Mesendoderm (in vitro differentiated cells): ENCODE measurements at regions not wholly inside any gene's neighbourhood (a gene's known extent, or its start where the extent isn't known, plus 50 kb on each side); places are given as distances from the start of the nearest gene placed in this dataset.

ENCODE experiments used
- DNase-seq: peaks from one replicate; pipeline ENCODE4 v3.0.0; 2013
- H2AK5ac ChIP-seq: 2 replicates; pipeline ENCODE4 v1.6.1; 2013; ENCODE audit warnings: low read length, inconsistent platforms
- H2BK120ac ChIP-seq: 2 replicates; pipeline ENCODE4 v1.6.1; 2013; ENCODE audit warnings: low read depth, mild to moderate bottlenecking, low read length, moderate library complexity, mixed read lengths
- H2BK15ac ChIP-seq: replicated peaks from 2 replicates; pipeline ENCODE4 v1.6.1; 2013; ENCODE audit warnings: low read depth, mild to moderate bottlenecking, moderate library complexity
- H2BK5ac ChIP-seq: 2 replicates; pipeline ENCODE4 v1.6.1; 2013; ENCODE audit warnings: low read length, inconsistent platforms
- H3K18ac ChIP-seq: 2 replicates; pipeline ENCODE4 v1.6.1; 2013; ENCODE audit warnings: mild to moderate bottlenecking, low read length, mixed read lengths
- H3K23ac ChIP-seq: one replicate; pipeline ENCODE4 v1.6.1; 2013; ENCODE audit warnings: low read length
- H3K27ac ChIP-seq: 2 replicates; pipeline ENCODE4 v1.5.1; 2013; ENCODE audit warnings: low read depth, mild to moderate bottlenecking, inconsistent platforms, low read length, moderate library complexity
- H3K27me3 ChIP-seq: 2 replicates; pipeline ENCODE4 v1.6.1; 2013; ENCODE audit warnings: low read length, control low read depth, mild to moderate bottlenecking, inconsistent platforms; ENCODE audit not compliant: insufficient read depth, poor library complexity
- H3K36me3 ChIP-seq: 2 replicates; pipeline ENCODE4 v1.6.1; 2013; ENCODE audit warnings: low read length, inconsistent platforms; ENCODE audit not compliant: control insufficient read depth, insufficient read depth
- H3K4ac ChIP-seq: one replicate; pipeline ENCODE4 v1.6.1; 2013; ENCODE audit warnings: low read depth, mild to moderate bottlenecking, low read length, moderate library complexity
- H3K4me1 ChIP-seq: 2 replicates; pipeline ENCODE4 v1.6.1; 2013; ENCODE audit warnings: low read depth, low read length, inconsistent platforms; ENCODE audit not compliant: control insufficient read depth
- H3K4me2 ChIP-seq: 2 replicates; pipeline ENCODE4 v1.6.1; 2013; ENCODE audit warnings: low read length
- H3K4me3 ChIP-seq: 2 replicates; pipeline ENCODE4 v1.5.1; 2013; ENCODE audit warnings: mild to moderate bottlenecking, low read length
- H3K56ac ChIP-seq: one replicate; pipeline ENCODE4 v1.6.1; 2013; ENCODE audit warnings: low read length
- H3K79me1 ChIP-seq: 2 replicates; pipeline ENCODE4 v1.6.1; 2013; ENCODE audit warnings: low read length, inconsistent platforms
- H3K79me2 ChIP-seq: 2 replicates; pipeline ENCODE4 v1.6.1; 2013; ENCODE audit warnings: mild to moderate bottlenecking, low read length; ENCODE audit not compliant: control insufficient read depth, insufficient read depth
- H3K9ac ChIP-seq: 2 replicates; pipeline ENCODE4 v1.6.1; 2013; ENCODE audit warnings: low read length, inconsistent platforms
- H4K5ac ChIP-seq: one replicate; pipeline ENCODE4 v1.6.1; 2013; ENCODE audit warnings: low read length
- H4K8ac ChIP-seq: one replicate; pipeline ENCODE4 v1.6.1; 2013; ENCODE audit warnings: low read depth, mild to moderate bottlenecking, control low read depth, low read length, moderate library complexity
- WGBS: extraction: QIAGEN DNeasy Blood & Tissue Kit; methylation state at CpG from one replicate; pipeline ENCODE4 v1.1.7; 2013; ENCODE audit warnings: low lambda C conversion rate, missing lambda C conversion rate; ENCODE audit not compliant: insufficient coverage; ENCODE audit errors: extremely low coverage; 5-methylcytosine and 5-hydroxymethylcytosine counted together

DNA sequence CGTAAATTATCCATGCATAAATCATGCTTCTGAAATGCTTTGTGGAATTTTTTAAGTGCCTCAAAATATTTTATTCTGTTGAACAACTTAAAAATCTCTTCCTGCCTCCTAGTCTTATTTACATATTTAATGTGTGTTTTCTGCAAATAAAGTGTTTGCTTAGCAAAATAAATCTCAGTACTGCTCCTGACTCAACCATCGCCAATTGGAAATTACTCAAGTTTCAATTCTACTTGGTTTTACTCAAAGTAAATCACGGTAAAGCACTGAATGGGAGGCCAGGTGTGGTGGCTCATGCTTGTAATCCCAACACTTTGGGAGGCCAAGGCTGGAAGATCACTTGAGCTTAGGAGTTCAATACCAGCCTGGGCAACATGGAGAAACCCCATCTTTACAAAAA lies 152.2 kb upstream of the NR5A2 start:
- Histone ChIP-seq H3K79me2 (no peaks in the 10 kb centered on the region), H2AK5ac (no peak overlapping the region), H3K4me1 (no peaks in the 10 kb centered on the region), H3K56ac (no peak overlapping the region), H3K79me1 (no peaks in the 10 kb centered on the region), H2BK120ac (no peak overlapping the region), H4K8ac (no peak overlapping the region), H3K9ac (no peak overlapping the region), H2BK15ac (no peak overlapping the region), H2BK5ac (no peak overlapping the region), H3K4me3 (no peak overlapping the region), H3K36me3 (no peaks in the 10 kb centered on the region), H4K5ac (no peak overlapping the region), H3K27me3 (no peaks in the 10 kb centered on the region), H3K23ac (no peak overlapping the region), H3K18ac (no peak overlapping the region), H3K4me2 (no peak overlapping the region), H3K27ac (no peak overlapping the region), H3K4ac (no peak overlapping the region)
- no peak for DNase-seq
- WGBS: no CpG with 5 or more reads among the region's 3 CpGs

DNA sequence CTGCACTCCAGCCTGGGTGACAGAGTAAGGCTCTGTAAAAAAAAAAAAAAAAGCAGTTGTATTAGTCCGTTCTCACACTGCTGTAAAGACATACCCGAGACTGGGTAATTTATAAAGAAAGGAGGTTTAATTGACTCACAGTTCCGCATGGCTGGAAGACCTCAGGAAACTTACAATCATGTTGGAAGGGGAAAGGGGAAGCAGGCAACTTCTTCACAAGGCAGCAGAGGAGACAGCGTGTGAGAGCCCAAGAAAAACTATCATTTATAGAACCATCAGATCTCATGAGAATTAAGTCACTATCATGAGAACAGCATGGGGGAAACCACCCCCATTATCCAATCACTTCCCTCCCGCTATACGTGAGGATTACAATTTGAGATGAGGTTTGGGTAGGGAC lies 151.7 kb upstream of the NR5A2 start:
- WGBS: no CpG with 5 or more reads among the region's 6 CpGs
- H3K23ac ChIP-seq: no peak overlapping the region
- no peak for DNase-seq
- no peaks in the 10 kb centered on the region for H3K4me1 ChIP-seq
- H3K27me3 ChIP-seq: no peaks in the 10 kb centered on the region
- H3K56ac ChIP-seq: no peak overlapping the region
- H3K27ac ChIP-seq: no peak overlapping the region
- H3K4me2 ChIP-seq: no peak overlapping the region
- no peak overlapping the region for H4K5ac ChIP-seq
- H2AK5ac ChIP-seq: no peak overlapping the region
- no peak overlapping the region for H3K18ac ChIP-seq
- H3K4ac ChIP-seq: no peak overlapping the region
- no peak overlapping the region for H4K8ac ChIP-seq
- no peak overlapping the region for H2BK5ac ChIP-seq
- no peaks in the 10 kb centered on the region for H3K79me2 ChIP-seq
- H2BK15ac ChIP-seq: no peak overlapping the region
- no peaks in the 10 kb centered on the region for H3K36me3 ChIP-seq
- H3K79me1 ChIP-seq: no peaks in the 10 kb centered on the region
- H2BK120ac ChIP-seq: no peak overlapping the region
- no peak overlapping the region for H3K4me3 ChIP-seq
- no peak overlapping the region for H3K9ac ChIP-seq

DNA sequence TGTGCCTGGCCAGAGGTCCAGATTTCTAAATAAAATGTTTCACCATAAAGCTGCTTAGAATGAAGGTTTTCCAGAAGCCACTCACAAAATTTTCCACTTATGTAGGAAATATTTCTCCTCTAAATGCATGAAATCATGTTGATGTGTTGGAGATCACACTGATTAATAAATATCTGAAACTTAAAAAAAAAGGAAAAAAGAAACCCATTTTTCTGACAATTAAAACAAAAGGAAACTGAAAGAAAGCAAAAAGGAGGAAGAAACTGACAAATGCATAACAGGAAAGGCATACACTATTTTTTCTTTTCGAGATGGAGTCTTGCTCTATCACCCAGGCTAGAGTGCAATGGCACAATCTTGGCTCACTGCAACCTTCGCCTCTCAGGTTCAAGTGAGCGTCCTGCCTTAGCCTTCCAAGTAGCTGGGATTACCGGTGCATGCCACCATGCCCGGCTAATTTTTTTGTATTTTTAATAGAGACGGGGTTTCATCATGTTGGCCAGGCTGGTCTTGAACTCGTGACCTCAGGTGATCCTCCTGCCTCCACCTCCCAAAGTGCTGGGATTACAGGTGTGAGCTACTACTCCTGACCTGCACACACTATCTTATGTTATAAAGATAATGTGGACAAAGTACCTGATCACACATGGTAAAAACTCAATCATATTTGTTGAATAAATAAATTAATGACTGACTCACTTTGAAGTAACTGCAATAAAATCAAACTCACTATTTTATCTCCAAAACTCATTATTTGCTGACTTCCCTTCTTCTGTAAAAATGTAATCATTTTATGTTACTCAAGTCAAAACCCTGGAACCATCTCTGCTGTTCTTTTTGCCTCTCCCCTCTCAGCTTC lies 149.8 kb upstream of the NR5A2 start:
- H3K4me1 ChIP-seq: no peaks in the 10 kb centered on the region
- no peaks in the 10 kb centered on the region for H3K79me2 ChIP-seq
- no peak overlapping the region for H3K4me3 ChIP-seq
- no peak overlapping the region for H3K4me2 ChIP-seq
- H3K18ac ChIP-seq: no peak overlapping the region
- H3K56ac ChIP-seq: no peak overlapping the region
- no peaks in the 10 kb centered on the region for H3K36me3 ChIP-seq
- no peaks in the 10 kb centered on the region for H3K27me3 ChIP-seq
- H3K9ac ChIP-seq: no peak overlapping the region
- no peak overlapping the region for H4K8ac ChIP-seq
- H3K79me1 ChIP-seq: no peaks in the 10 kb centered on the region
- no peak overlapping the region for H2BK120ac ChIP-seq
- DNase-seq: no peak
- no peak overlapping the region for H2BK15ac ChIP-seq
- no peak overlapping the region for H2AK5ac ChIP-seq
- H3K23ac ChIP-seq: no peak overlapping the region
- no peak overlapping the region for H3K4ac ChIP-seq
- H3K27ac ChIP-seq: no peak overlapping the region
- H2BK5ac ChIP-seq: no peak overlapping the region
- no CpG with 5 or more reads among the region's 7 CpGs for whole genome bisulfite sequencing
- H4K5ac ChIP-seq: no peak overlapping the region

DNA sequence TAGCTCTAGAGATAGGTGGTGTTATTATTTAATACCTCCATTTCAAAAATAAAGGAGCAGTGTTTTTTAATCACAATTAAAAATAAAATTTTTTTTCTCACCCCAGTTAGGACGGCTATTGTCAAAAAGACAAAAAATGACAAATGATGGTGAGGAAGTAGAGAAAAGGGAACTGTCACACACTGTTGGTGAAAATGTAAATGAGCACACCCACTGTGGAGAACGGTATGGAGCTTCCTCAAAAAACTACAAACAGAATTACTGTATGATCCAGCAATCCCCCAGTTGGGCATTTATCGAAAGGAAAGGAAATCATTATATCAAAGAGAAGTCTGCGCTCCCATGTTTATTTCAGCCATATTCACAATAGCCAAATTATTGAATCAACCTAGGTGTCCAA lies 148.7 kb upstream of the NR5A2 start:
- no peak overlapping the region for H2BK15ac ChIP-seq
- H2BK5ac ChIP-seq: no peak overlapping the region
- H3K27me3 ChIP-seq: no peaks in the 10 kb centered on the region
- no peak for DNase-seq
- H3K4me2 ChIP-seq: no peak overlapping the region
- H2AK5ac ChIP-seq: no peak overlapping the region
- H3K23ac ChIP-seq: no peak overlapping the region
- no peak overlapping the region for H3K27ac ChIP-seq
- no peak overlapping the region for H3K4ac ChIP-seq
- H3K9ac ChIP-seq: no peak overlapping the region
- no peak overlapping the region for H3K18ac ChIP-seq
- no peak overlapping the region for H3K4me3 ChIP-seq
- no peaks in the 10 kb centered on the region for H3K36me3 ChIP-seq
- H4K5ac ChIP-seq: no peak overlapping the region
- H3K79me1 ChIP-seq: no peaks in the 10 kb centered on the region
- H2BK120ac ChIP-seq: no peak overlapping the region
- no peaks in the 10 kb centered on the region for H3K4me1 ChIP-seq
- no peak overlapping the region for H4K8ac ChIP-seq
- no CpG with 5 or more reads among the region's 4 CpGs for WGBS
- no peak overlapping the region for H3K56ac ChIP-seq
- H3K79me2 ChIP-seq: no peaks in the 10 kb centered on the region

DNA sequence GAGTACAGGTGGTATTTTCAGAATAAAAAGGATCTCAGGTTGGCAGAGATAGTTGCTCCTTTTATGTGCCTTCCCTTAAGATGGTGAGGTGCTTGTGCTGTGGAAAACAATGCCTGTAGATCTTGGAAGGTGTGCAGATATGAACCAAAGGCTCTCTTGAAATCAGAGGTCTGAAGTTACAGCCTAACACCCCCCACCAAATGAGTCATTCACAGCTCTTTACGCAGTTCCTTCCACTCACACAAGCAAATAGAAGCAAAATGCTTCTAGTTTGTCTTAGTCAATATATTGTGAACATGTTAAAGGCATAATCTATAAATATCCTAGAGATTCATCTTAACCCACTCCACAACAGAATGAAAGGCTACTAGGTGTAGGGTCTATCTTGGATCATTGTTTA lies 128.9 kb upstream of the NR5A2 start:
- H3K4me2 ChIP-seq: no peak overlapping the region
- H3K9ac ChIP-seq: no peak overlapping the region
- no peaks in the 10 kb centered on the region for H3K36me3 ChIP-seq
- H3K79me1 ChIP-seq: no peaks in the 10 kb centered on the region
- H3K18ac ChIP-seq: no peak overlapping the region
- no peak overlapping the region for H2BK120ac ChIP-seq
- H3K4me3 ChIP-seq: no peak overlapping the region
- no peak overlapping the region for H4K8ac ChIP-seq
- no peak overlapping the region for H2AK5ac ChIP-seq
- H2BK5ac ChIP-seq: no peak overlapping the region
- H4K5ac ChIP-seq: no peak overlapping the region
- H3K56ac ChIP-seq: no peak overlapping the region
- no CpG with 5 or more reads among the region's 1 CpG for WGBS
- no peak overlapping the region for H3K27ac ChIP-seq
- H3K4ac ChIP-seq: no peak overlapping the region
- H3K23ac ChIP-seq: no peak overlapping the region
- no peaks in the 10 kb centered on the region for H3K4me1 ChIP-seq
- H3K27me3 ChIP-seq: no peaks in the 10 kb centered on the region
- H2BK15ac ChIP-seq: no peak overlapping the region
- no peak for DNase-seq
- no peaks in the 10 kb centered on the region for H3K79me2 ChIP-seq

DNA sequence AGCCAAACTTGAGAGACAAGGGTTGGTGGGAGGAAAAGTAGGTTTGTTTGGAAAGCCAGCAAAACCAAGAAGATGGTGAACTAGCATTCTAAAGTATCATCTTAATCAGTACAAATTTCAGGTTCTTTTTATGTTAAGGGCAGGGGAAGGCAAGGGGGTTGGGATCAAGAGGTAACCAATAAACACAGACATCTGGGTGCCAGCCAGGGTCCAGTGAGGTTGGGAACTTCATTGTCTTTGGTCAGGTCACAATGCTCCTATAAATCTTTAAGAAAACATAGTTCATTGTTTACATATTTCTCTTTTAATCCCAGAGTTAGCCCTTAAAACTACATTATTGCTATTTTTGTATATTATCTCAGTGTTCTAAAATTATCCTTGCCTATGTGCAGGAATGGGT lies 126.2 kb upstream of the NR5A2 start:
- Histone ChIP-seq H3K56ac (no peak overlapping the region), H3K27me3 (no peaks in the 10 kb centered on the region), H3K18ac (no peak overlapping the region), H2BK5ac (no peak overlapping the region), H3K9ac (no peak overlapping the region), H2BK120ac (no peak overlapping the region), H3K4me2 (no peak overlapping the region), H3K4me1 (no peaks in the 10 kb centered on the region), H3K4ac (no peak overlapping the region), H3K4me3 (no peak overlapping the region), H2AK5ac (no peak overlapping the region), H3K27ac (no peak overlapping the region), H4K5ac (no peak overlapping the region), H3K79me2 (no peaks in the 10 kb centered on the region), H4K8ac (no peak overlapping the region), H3K79me1 (no peaks in the 10 kb centered on the region), H3K23ac (no peak overlapping the region), H2BK15ac (no peak overlapping the region), H3K36me3 (no peaks in the 10 kb centered on the region)
- no peak for DNase-seq
